Activated CD4-positive, alpha-beta T cell treated with anti-CD3 and anti-CD28 coated beads, Interleukin-2, amount 50 U/mL, for 48 hours (primary cell): ENCODE measurements at regions not wholly inside any gene's neighbourhood (a gene's known extent, or its start where the extent isn't known, plus 50 kb on each side); places are given as distances from the start of the nearest gene placed in this dataset.

Experiments used
- DNase-seq, 2 experiments: peaks; one replicate each; pipeline ENCODE4 v3.0.0-alpha.2; 2020

- no peak for DNase-seq
These were observed 59.1 kb upstream of the ELAC2 start for GRCh38 chr17:13076905-13077304.

- no peak for DNase-seq
These were observed 56.2 kb upstream of the ELAC2 start for GRCh38 chr17:13074026-13074425.

GRCh38 chr17:13073018-13073417, 55.2 kb upstream of the ELAC2 start:
- DNase-seq, result no peak

- no peak for DNase-seq
These were observed 52.9 kb upstream of the ELAC2 start for GRCh38 chr17:13070732-13071131.

GRCh38 chr17:13067629-13068303, 49.9 kb upstream of the ELAC2 start:
- DNase-seq, result no peak
